Nephron progenitor cell (in vitro differentiated cells): ENCODE measurements at regions not wholly inside any gene's neighbourhood (a gene's known extent, or its start where the extent isn't known, plus 50 kb on each side); places are given as distances from the start of the nearest gene placed in this dataset.

Experiments
- DNase-seq: peaks from one replicate; pipeline ENCODE4 v3.0.0; 2021
- H3K27ac Mint-ChIP-seq: 2 replicates; pipeline ENCODE4 v1.8.0; 2021; ENCODE audit warnings: mild to moderate bottlenecking, moderate library complexity, mixed read lengths
- H3K27me3 Mint-ChIP-seq: 2 replicates; pipeline ENCODE4 v1.8.0; 2021; ENCODE audit warnings: mild to moderate bottlenecking, low read depth, mixed read lengths; ENCODE audit not compliant: poor library complexity
- H3K36me3 Mint-ChIP-seq: 2 replicates; pipeline ENCODE4 v1.8.0; 2021; ENCODE audit warnings: low read depth, mixed read lengths
- H3K4me1 Mint-ChIP-seq: 2 replicates; pipeline ENCODE4 v1.8.0; 2021; ENCODE audit warnings: mixed read lengths
- H3K4me3 Mint-ChIP-seq: 2 replicates; pipeline ENCODE4 v1.8.0; 2021; ENCODE audit warnings: mild to moderate bottlenecking, moderate library complexity, mixed read lengths
- H3K9me3 Mint-ChIP-seq: 2 replicates; pipeline ENCODE4 v1.8.0; 2021; ENCODE audit warnings: mild to moderate bottlenecking, moderate library complexity, mixed read lengths
- CTCF ChIP-seq: fragments of 200-600 bp; sonication (generic); IDR thresholded peaks from 2 replicates; pipeline ENCODE4 v1.5.0; 2021; ENCODE audit warnings: antibody characterized with exemption

GRCh38 chr12:83843541-83843940, 1069.1 kb downstream of the SLC6A15 start:
- no peaks in the 10 kb centered on the region for H3K27me3 Mint-ChIP-seq
- H3K4me3 Mint-ChIP-seq: no peak overlapping the region
- no peak for DNase-seq
- H3K4me1 Mint-ChIP-seq: no peaks in the 10 kb centered on the region
- no peak overlapping the region for H3K27ac Mint-ChIP-seq
- no peak for TF ChIP-seq CTCF
- H3K9me3 Mint-ChIP-seq: no peaks in the 10 kb centered on the region
- H3K36me3 Mint-ChIP-seq: no peaks in the 10 kb centered on the region

GRCh38 chr12:83841620-83842019, 1071.0 kb downstream of the SLC6A15 start:
- DNase-seq: no peak
- Mint-ChIP-seq H3K9me3 (no peaks in the 10 kb centered on the region), H3K36me3 (no peaks in the 10 kb centered on the region), H3K4me3 (no peak overlapping the region), H3K27ac (no peak overlapping the region), H3K4me1 (no peaks in the 10 kb centered on the region), H3K27me3 (no peaks in the 10 kb centered on the region)
- TF ChIP-seq CTCF: no peak

- no peak for TF ChIP-seq CTCF
- no peak overlapping the region for H3K27ac Mint-ChIP-seq
- H3K4me3 Mint-ChIP-seq: no peak overlapping the region
- H3K36me3 Mint-ChIP-seq: no peaks in the 10 kb centered on the region
- peaks cover 4% of the 10 kb centered on the region for H3K9me3 Mint-ChIP-seq
- peaks cover 5% of the 10 kb centered on the region for H3K4me1 Mint-ChIP-seq
- DNase-seq: peak; percentile 1
- no peaks in the 10 kb centered on the region for H3K27me3 Mint-ChIP-seq
Measured at GRCh38 chr12:83827860-83828259, 1084.7 kb downstream of the SLC6A15 start.

- Mint-ChIP-seq H3K4me3 (no peak overlapping the region), H3K27me3 (no peaks in the 10 kb centered on the region), H3K27ac (no peak overlapping the region), H3K9me3 (peaks cover 4% of the 10 kb centered on the region), H3K36me3 (no peaks in the 10 kb centered on the region), H3K4me1 (peaks cover 5% of the 10 kb centered on the region)
- TF ChIP-seq CTCF: no peak
- peak; percentile 1 for DNase-seq
Measured at GRCh38 chr12:83827193-83827592, 1085.4 kb downstream of the SLC6A15 start.

DNA sequence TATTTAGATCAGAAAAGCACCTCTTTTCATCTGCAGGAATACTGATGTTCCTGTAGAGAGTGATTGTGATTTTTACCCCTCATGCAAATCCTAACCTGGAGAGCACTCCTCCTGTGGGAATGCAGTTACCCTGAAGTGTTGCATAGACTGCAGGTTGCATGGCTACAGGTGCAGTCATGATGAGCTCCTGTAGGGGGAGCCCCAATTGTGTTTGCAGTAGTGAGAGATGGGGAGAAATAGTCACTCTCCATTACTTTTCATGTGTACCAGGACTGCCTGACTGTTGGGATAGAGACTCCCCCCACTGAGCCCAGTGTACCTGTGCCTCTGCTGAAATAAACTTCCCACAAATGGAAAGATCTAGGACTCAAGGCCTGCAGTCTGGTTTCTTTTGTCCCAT, 1086.5 kb downstream of the SLC6A15 start:
- Mint-ChIP-seq H3K36me3 (no peaks in the 10 kb centered on the region), H3K27me3 (no peaks in the 10 kb centered on the region), H3K4me1 (peaks cover 5% of the 10 kb centered on the region), H3K27ac (no peak overlapping the region), H3K9me3 (peaks cover 4% of the 10 kb centered on the region), H3K4me3 (no peak overlapping the region)
- TF ChIP-seq CTCF: peak; percentile 56
- peak; percentile 60 for DNase-seq

DNA sequence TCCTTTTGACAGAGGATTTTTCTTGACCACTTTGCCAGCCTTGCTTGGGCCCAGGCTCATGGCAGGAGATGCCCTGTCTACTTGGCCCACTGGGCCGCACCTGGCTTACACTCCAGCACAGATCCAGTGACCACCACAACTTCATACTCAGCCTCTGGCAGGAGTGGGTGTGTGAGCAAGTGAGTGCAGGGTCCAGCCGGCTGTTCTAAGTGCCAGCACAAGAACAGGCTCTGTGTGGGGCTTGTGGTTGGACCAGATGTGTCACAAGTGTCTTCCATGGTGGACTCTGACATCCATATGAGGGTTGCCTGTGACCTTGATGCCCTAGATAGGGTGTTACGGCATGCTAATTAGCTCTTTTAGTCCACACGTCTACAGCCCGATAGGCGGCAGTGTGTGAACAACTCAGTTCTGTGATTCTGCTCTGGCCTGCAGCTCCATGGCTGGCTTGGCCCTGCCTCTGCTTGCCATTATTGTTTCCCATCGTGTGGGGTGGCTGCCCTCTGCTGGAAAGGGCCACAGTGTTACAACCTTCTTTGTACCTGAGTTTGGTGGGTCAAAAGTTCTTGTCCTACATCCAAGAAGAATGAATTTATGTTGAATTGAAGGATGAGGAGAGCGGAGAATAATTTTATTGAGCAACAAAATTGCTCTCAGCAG, 1089.1 kb downstream of the SLC6A15 start:
- Mint-ChIP-seq H3K27me3 (no peaks in the 10 kb centered on the region), H3K9me3 (peaks cover 4% of the 10 kb centered on the region), H3K4me3 (no peak overlapping the region), H3K4me1 (peaks cover 11% of the 10 kb centered on the region), H3K36me3 (no peaks in the 10 kb centered on the region), H3K27ac (no peak overlapping the region)
- peak; percentile 41 for TF ChIP-seq CTCF
- DNase-seq: peak; percentile 43
